Neural cell (in vitro differentiated cells): ENCODE measurements at regions not wholly inside any gene's neighbourhood (a gene's known extent, or its start where the extent isn't known, plus 50 kb on each side); places are given as distances from the start of the nearest gene placed in this dataset.
A peak's percentile ranks its signal among the peaks of the same experiment; 100 is the strongest.

Source experiments
- H2AFZ ChIP-seq: fragments of 200-600, 300-800 bp; sonication (generic), shearing (Covaris generic); 2 replicates; pipeline ENCODE4 v1.6.0; 2014; ENCODE audit warnings: low read depth, mild to moderate bottlenecking, antibody characterized with exemption, low read length, moderate library complexity
- H3F3A ChIP-seq: fragments of 200-600 bp; shearing (Covaris generic); 2 replicates; pipeline ENCODE4 v1.6.1; 2016; ENCODE audit warnings: mild to moderate bottlenecking, moderate library complexity, mixed read lengths, antibody characterized with exemption, low read length; ENCODE audit not compliant: insufficient read depth, poor library complexity, severe bottlenecking
- H3K27ac ChIP-seq: fragments of 200-600, 300-800 bp; sonication (generic), shearing (Covaris generic); 2 replicates; pipeline ENCODE4 v1.5.1; 2014; ENCODE audit warnings: mild to moderate bottlenecking, low read length, moderate library complexity
- H3K27me3 ChIP-seq: fragments of 300-800, 200-600 bp; sonication (generic), shearing (Covaris generic); 2 replicates; pipeline ENCODE4 v1.6.0; 2014; ENCODE audit warnings: mild to moderate bottlenecking, low read depth, low read length, moderate library complexity; ENCODE audit not compliant: insufficient read depth
- H3K36me3 ChIP-seq: fragments of 300-800, 200-600 bp; sonication (generic), shearing (Covaris generic); 2 replicates; pipeline ENCODE4 v1.5.1; 2014; ENCODE audit warnings: mild to moderate bottlenecking, antibody characterized with exemption, low read length, moderate library complexity; ENCODE audit not compliant: insufficient read depth
- H3K4me2 ChIP-seq: fragments of 300-800, 200-600 bp; sonication (generic), shearing (Covaris generic); 2 replicates; pipeline ENCODE4 v1.6.0; 2014; ENCODE audit warnings: mild to moderate bottlenecking, low read length
- H3K4me3 ChIP-seq: fragments of 300-800, 200-600 bp; sonication (generic), shearing (Covaris generic); 2 replicates; pipeline ENCODE4 v1.5.1; 2014; ENCODE audit warnings: mild to moderate bottlenecking, low read length, moderate library complexity
- H3K79me2 ChIP-seq: fragments of 200-600 bp; shearing (Covaris generic); replicated peaks from 2 replicates; pipeline ENCODE4 v1.6.0; 2014; ENCODE audit warnings: mild to moderate bottlenecking, low read length, moderate library complexity; ENCODE audit not compliant: insufficient read depth
- H3K9ac ChIP-seq: fragments of 300-800, 200-600 bp; sonication (generic), shearing (Covaris generic); 2 replicates; pipeline ENCODE4 v1.6.1; 2016; ENCODE audit warnings: mild to moderate bottlenecking, low read length, mixed read lengths
- H3K9me2 ChIP-seq: fragments of 200-600 bp; shearing (Covaris generic); 2 replicates; pipeline ENCODE4 v1.6.1; 2016; ENCODE audit warnings: mild to moderate bottlenecking, low read length, mixed read lengths; ENCODE audit not compliant: insufficient read depth
- H3K9me3 ChIP-seq: fragments of 200-600, 300-800 bp; sonication (generic), shearing (Covaris generic); 2 replicates; pipeline ENCODE4 v1.6.1; 2016; ENCODE audit warnings: mild to moderate bottlenecking, mixed run types, low read length, moderate library complexity, mixed read lengths
- H4K20me1 ChIP-seq: fragments of 200-600 bp; shearing (Covaris generic); 2 replicates; pipeline ENCODE4 v1.6.1; 2016; ENCODE audit warnings: mild to moderate bottlenecking, mixed run types; ENCODE audit not compliant: insufficient read depth
- EP300 ChIP-seq: fragments of 450-650 bp; conservative IDR thresholded peaks from 2 replicates; pipeline ENCODE4 v1.6.1; 2014; ENCODE audit warnings: antibody characterized with exemption, mild to moderate bottlenecking, moderate library complexity; ENCODE audit not compliant: poor library complexity, severe bottlenecking
- EZH2 ChIP-seq: fragments of 200-600, 300-800 bp; shearing (Covaris generic), sonication (generic); IDR thresholded peaks from 2 replicates; pipeline ENCODE4 v1.6.1; 2014; ENCODE audit warnings: antibody characterized with exemption, low read length, borderline replicate concordance, mild to moderate bottlenecking; ENCODE audit not compliant: insufficient read depth, poor library complexity, severe bottlenecking
- MXI1 ChIP-seq: fragments of 450-650 bp; conservative IDR thresholded peaks from 2 replicates; pipeline ENCODE4 v1.6.1; 2014; ENCODE audit warnings: antibody characterized with exemption, mild to moderate bottlenecking; ENCODE audit not compliant: poor library complexity, severe bottlenecking
- POLR2AphosphoS5 ChIP-seq: IDR thresholded peaks from 2 replicates; pipeline ENCODE4 v1.6.1; 2012
- RAD21 ChIP-seq: fragments of 450-650 bp; conservative IDR thresholded peaks from 2 replicates; pipeline ENCODE4 v1.6.1; 2014; ENCODE audit warnings: antibody characterized with exemption, mild to moderate bottlenecking, moderate library complexity
- REST ChIP-seq: IDR thresholded peaks from 2 replicates; pipeline ENCODE4 v1.6.1; 2012; ENCODE audit warnings: borderline replicate concordance
- SMC3 ChIP-seq: fragments of 450-650 bp; conservative IDR thresholded peaks from 2 replicates; pipeline ENCODE4 v1.6.1; 2014; ENCODE audit warnings: antibody characterized with exemption, mild to moderate bottlenecking, moderate library complexity; ENCODE audit not compliant: poor library complexity
- TAF1 ChIP-seq: IDR thresholded peaks from 2 replicates; pipeline ENCODE4 v1.6.1; 2012; ENCODE audit warnings: low read depth
- TF ChIP-seq, protein P1 (sequence below): fragments of 450-650 bp; IDR thresholded peaks from 2 replicates; pipeline ENCODE4 v1.5.1; 2014; ENCODE audit warnings: antibody characterized with exemption, mild to moderate bottlenecking, moderate library complexity; ENCODE audit not compliant: poor library complexity, severe bottlenecking

- Histone ChIP-seq H3K4me3 (no peak overlapping the region), H4K20me1 (no peaks in the 10 kb centered on the region), H3K9ac (no peak overlapping the region), H3K27me3 (no peaks in the 10 kb centered on the region), H3F3A (no peaks in the 10 kb centered on the region), H3K9me3 (no peaks in the 10 kb centered on the region), H3K9me2 (no peaks in the 10 kb centered on the region), H3K27ac (peak overlapping the region; percentile 25), H2AFZ (no peak overlapping the region), H3K79me2 (no peaks in the 10 kb centered on the region), H3K36me3 (no peaks in the 10 kb centered on the region), H3K4me2 (no peak overlapping the region)
- no peak for TF ChIP-seq TAF1
- no peak for TF ChIP-seq EZH2
- TF ChIP-seq EP300 = no peak
- no peak for TF ChIP-seq POLR2AphosphoS5
- no peak for TF ChIP-seq REST
- TF ChIP-seq, protein P1, sequence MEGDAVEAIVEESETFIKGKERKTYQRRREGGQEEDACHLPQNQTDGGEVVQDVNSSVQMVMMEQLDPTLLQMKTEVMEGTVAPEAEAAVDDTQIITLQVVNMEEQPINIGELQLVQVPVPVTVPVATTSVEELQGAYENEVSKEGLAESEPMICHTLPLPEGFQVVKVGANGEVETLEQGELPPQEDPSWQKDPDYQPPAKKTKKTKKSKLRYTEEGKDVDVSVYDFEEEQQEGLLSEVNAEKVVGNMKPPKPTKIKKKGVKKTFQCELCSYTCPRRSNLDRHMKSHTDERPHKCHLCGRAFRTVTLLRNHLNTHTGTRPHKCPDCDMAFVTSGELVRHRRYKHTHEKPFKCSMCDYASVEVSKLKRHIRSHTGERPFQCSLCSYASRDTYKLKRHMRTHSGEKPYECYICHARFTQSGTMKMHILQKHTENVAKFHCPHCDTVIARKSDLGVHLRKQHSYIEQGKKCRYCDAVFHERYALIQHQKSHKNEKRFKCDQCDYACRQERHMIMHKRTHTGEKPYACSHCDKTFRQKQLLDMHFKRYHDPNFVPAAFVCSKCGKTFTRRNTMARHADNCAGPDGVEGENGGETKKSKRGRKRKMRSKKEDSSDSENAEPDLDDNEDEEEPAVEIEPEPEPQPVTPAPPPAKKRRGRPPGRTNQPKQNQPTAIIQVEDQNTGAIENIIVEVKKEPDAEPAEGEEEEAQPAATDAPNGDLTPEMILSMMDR = no peak
- TF ChIP-seq SMC3 = no peak
- no peak for TF ChIP-seq RAD21
- no peak for TF ChIP-seq MXI1
These were observed 51.9 kb upstream of the SNAPC3 start for GRCh38 chr9:15370466-15371447.

GRCh38 chr9:15369871-15370270 is 52.8 kb upstream of the SNAPC3 start:
- TF ChIP-seq EP300 (no peak), EZH2 (no peak), MXI1 (no peak), TAF1 (no peak), POLR2AphosphoS5 (no peak), RAD21 (no peak), SMC3 (no peak), REST (no peak)
- TF ChIP-seq, protein P1 = no peak
- H4K20me1 ChIP-seq = no peaks in the 10 kb centered on the region
- no peaks in the 10 kb centered on the region for H3F3A ChIP-seq
- no peak overlapping the region for H2AFZ ChIP-seq
- no peak overlapping the region for H3K9ac ChIP-seq
- H3K4me2 ChIP-seq = no peak overlapping the region
- H3K27ac ChIP-seq = peak overlapping the region; percentile 25
- no peaks in the 10 kb centered on the region for H3K9me3 ChIP-seq
- H3K79me2 ChIP-seq = no peaks in the 10 kb centered on the region
- H3K27me3 ChIP-seq = no peaks in the 10 kb centered on the region
- no peaks in the 10 kb centered on the region for H3K9me2 ChIP-seq
- H3K36me3 ChIP-seq = no peaks in the 10 kb centered on the region
- H3K4me3 ChIP-seq = no peak overlapping the region
